MM.1S (cell line): ENCODE measurements at regions not wholly inside any gene's neighbourhood (a gene's known extent, or its start where the extent isn't known, plus 50 kb on each side); places are given as distances from the start of the nearest gene placed in this dataset.

Source experiments
- DNase-seq: peaks from one replicate; pipeline ENCODE4 v3.0.0-alpha.2; 2015
- H2AFZ ChIP-seq: fragments of 300-600 bp; sonication (generic); 2 replicates; pipeline ENCODE4 v1.6.0; 2016; ENCODE audit warnings: antibody characterized with exemption, low read length
- H3F3A ChIP-seq: fragments of 300-600 bp; sonication (generic); 2 replicates; pipeline ENCODE4 v1.6.1; 2016; ENCODE audit warnings: mild to moderate bottlenecking, antibody characterized with exemption, low read length, moderate library complexity, mixed read lengths; ENCODE audit not compliant: insufficient read depth
- H3K27ac ChIP-seq: fragments of 300-600 bp; sonication (generic); 2 replicates; pipeline ENCODE4 v1.5.1; 2016; ENCODE audit warnings: mild to moderate bottlenecking, low read length
- H3K27me3 ChIP-seq: fragments of 300-600 bp; sonication (generic); replicated peaks from 2 replicates; pipeline ENCODE4 v1.6.0; 2016; ENCODE audit warnings: low read length; ENCODE audit not compliant: insufficient read depth
- H3K36me3 ChIP-seq: fragments of 300-600 bp; sonication (generic); replicated peaks from 2 replicates; pipeline ENCODE4 v1.6.1; 2016; ENCODE audit warnings: mild to moderate bottlenecking, low read length, mixed read lengths; ENCODE audit not compliant: insufficient read depth
- H3K4me1 ChIP-seq: fragments of 300-600 bp; sonication (generic); 2 replicates; pipeline ENCODE4 v1.6.1; 2016; ENCODE audit warnings: low read length, mixed read lengths
- H3K4me2 ChIP-seq: fragments of 300-600 bp; sonication (generic); 2 replicates; pipeline ENCODE4 v1.6.0; 2016; ENCODE audit warnings: low read depth, low read length
- H3K4me3 ChIP-seq: fragments of 300-600 bp; sonication (generic); 2 replicates; pipeline ENCODE4 v1.5.1; 2016; ENCODE audit warnings: low read length, mixed read lengths
- H3K79me2 ChIP-seq: fragments of 300-600 bp; sonication (generic); 2 replicates; pipeline ENCODE4 v1.6.1; 2016; ENCODE audit warnings: mixed run types, low read length, mixed read lengths
- H3K9ac ChIP-seq: fragments of 300-600 bp; sonication (generic); 2 replicates; pipeline ENCODE4 v1.6.1; 2016; ENCODE audit warnings: low read length, mixed read lengths
- H3K9me2 ChIP-seq: fragments of 300-600 bp; sonication (generic); replicated peaks from 2 replicates; pipeline ENCODE4 v1.6.1; 2016; ENCODE audit warnings: mild to moderate bottlenecking, low read length, mixed read lengths; ENCODE audit not compliant: insufficient read depth
- H3K9me3 ChIP-seq: fragments of 300-600 bp; sonication (generic); replicated peaks from 2 replicates; pipeline ENCODE4 v1.6.1; 2016; ENCODE audit warnings: mild to moderate bottlenecking, low read length, mixed read lengths; ENCODE audit not compliant: insufficient read depth
- H4K20me1 ChIP-seq: fragments of 300-600 bp; sonication (generic); 2 replicates; pipeline ENCODE4 v1.6.1; 2016; ENCODE audit warnings: mild to moderate bottlenecking, low read length, moderate library complexity, mixed read lengths; ENCODE audit not compliant: insufficient read depth
- EZH2 ChIP-seq: fragments of 300-600 bp; sonication (generic); optimal IDR thresholded peaks from 2 replicates; pipeline ENCODE3; 2017; ENCODE audit warnings: low read depth, mild to moderate bottlenecking, antibody characterized with exemption, low read length, mixed read lengths
- EZH2phosphoT487 ChIP-seq: fragments of 300-600 bp; sonication (generic); IDR thresholded peaks from 2 replicates; pipeline ENCODE4 v1.6.1; 2018; ENCODE audit warnings: antibody characterized with exemption, low read length
- TF ChIP-seq, protein P1 (sequence below): fragments of 300-600 bp; sonication (generic); IDR thresholded peaks from 2 replicates; pipeline ENCODE4 v1.5.1; 2016; ENCODE audit warnings: antibody characterized with exemption, low read length, mixed read lengths

DNA sequence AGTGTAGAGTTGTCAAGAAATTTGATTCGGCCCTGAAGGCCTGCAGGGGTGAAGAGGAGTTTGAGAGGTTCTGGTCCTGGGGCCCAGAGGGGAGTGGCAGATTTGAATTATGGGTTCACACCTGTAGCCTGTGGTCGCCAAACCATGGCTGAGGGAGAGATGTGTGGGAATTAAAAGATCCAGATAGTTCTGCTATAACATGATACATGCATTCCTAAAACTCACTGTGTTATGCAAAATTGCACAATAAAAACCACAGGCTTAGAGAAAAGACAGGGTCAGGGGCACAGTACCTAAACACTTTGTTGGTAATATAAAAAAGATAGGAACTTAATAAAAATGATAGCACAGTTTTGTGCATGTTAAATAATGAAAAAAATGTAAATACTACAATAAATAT lies 106.2 kb downstream of the TMEM30B start:
- Histone ChIP-seq H4K20me1 (no peaks in the 10 kb centered on the region), H3K9me2 (no peaks in the 10 kb centered on the region), H3F3A (no peaks in the 10 kb centered on the region), H3K27ac (no peak overlapping the region), H3K27me3 (no peaks in the 10 kb centered on the region), H2AFZ (no peak overlapping the region), H3K4me3 (no peak overlapping the region), H3K4me1 (no peaks in the 10 kb centered on the region), H3K4me2 (no peak overlapping the region), H3K9me3 (no peaks in the 10 kb centered on the region), H3K9ac (no peak overlapping the region), H3K79me2 (no peaks in the 10 kb centered on the region), H3K36me3 (no peaks in the 10 kb centered on the region)
- TF ChIP-seq EZH2 (no peak), EZH2phosphoT487 (no peak)
- no peak for DNase-seq

DNA sequence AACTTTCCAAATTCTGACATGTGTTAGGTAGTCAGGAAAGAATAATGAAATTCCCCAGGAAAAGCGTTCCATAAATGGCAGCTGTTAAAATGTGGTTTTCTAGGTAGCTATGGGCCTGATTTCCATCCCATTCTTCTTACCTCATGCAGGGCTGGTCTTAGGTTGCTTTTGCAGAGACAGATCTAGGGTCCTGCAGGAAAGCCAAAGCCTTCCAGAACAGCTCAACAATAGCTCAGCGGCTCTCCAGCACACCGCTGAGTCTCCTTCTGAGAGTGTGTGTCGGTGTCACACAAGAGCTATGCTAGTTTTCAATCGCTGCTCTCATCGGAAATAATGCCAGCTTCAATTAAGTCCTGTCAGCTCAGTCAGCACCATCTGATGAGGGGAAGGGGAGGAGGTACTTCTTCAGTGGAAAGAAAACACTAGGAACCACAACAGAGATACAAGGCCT lies 106.7 kb downstream of the TMEM30B start:
- no peak overlapping the region for H3K27ac ChIP-seq

GRCh38 chr14:61171727-61172126 lies 109.4 kb downstream of the TMEM30B start:
- H3K27me3 ChIP-seq: no peaks in the 10 kb centered on the region
- no peaks in the 10 kb centered on the region for H3K4me1 ChIP-seq
- no peaks in the 10 kb centered on the region for H3K9me2 ChIP-seq
- no peaks in the 10 kb centered on the region for H3F3A ChIP-seq
- TF ChIP-seq EZH2phosphoT487: no peak
- TF ChIP-seq, protein P1, sequence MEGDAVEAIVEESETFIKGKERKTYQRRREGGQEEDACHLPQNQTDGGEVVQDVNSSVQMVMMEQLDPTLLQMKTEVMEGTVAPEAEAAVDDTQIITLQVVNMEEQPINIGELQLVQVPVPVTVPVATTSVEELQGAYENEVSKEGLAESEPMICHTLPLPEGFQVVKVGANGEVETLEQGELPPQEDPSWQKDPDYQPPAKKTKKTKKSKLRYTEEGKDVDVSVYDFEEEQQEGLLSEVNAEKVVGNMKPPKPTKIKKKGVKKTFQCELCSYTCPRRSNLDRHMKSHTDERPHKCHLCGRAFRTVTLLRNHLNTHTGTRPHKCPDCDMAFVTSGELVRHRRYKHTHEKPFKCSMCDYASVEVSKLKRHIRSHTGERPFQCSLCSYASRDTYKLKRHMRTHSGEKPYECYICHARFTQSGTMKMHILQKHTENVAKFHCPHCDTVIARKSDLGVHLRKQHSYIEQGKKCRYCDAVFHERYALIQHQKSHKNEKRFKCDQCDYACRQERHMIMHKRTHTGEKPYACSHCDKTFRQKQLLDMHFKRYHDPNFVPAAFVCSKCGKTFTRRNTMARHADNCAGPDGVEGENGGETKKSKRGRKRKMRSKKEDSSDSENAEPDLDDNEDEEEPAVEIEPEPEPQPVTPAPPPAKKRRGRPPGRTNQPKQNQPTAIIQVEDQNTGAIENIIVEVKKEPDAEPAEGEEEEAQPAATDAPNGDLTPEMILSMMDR: no peak
- no peak for TF ChIP-seq EZH2
- no peaks in the 10 kb centered on the region for H3K9me3 ChIP-seq
- H4K20me1 ChIP-seq: no peaks in the 10 kb centered on the region
- no peak overlapping the region for H3K27ac ChIP-seq
- H3K9ac ChIP-seq: no peak overlapping the region
- no peaks in the 10 kb centered on the region for H3K36me3 ChIP-seq
- no peak overlapping the region for H3K4me2 ChIP-seq
- H2AFZ ChIP-seq: no peak overlapping the region
- no peak overlapping the region for H3K4me3 ChIP-seq
- DNase-seq: no peak
- H3K79me2 ChIP-seq: no peaks in the 10 kb centered on the region

More for the DNA sequence above, 106.7 kb downstream of the TMEM30B start:
- Histone ChIP-seq H3F3A (no peaks in the 10 kb centered on the region), H3K9ac (no peak overlapping the region), H3K79me2 (no peaks in the 10 kb centered on the region), H3K36me3 (no peaks in the 10 kb centered on the region), H3K9me3 (no peaks in the 10 kb centered on the region), H3K4me3 (no peak overlapping the region), H3K4me1 (no peaks in the 10 kb centered on the region), H3K27me3 (no peaks in the 10 kb centered on the region), H2AFZ (no peak overlapping the region), H3K9me2 (no peaks in the 10 kb centered on the region), H3K4me2 (no peak overlapping the region), H4K20me1 (no peaks in the 10 kb centered on the region)
- DNase-seq: no peak
- TF ChIP-seq, protein P1: no peak
- no peak for TF ChIP-seq EZH2
- TF ChIP-seq EZH2phosphoT487: no peak

DNA sequence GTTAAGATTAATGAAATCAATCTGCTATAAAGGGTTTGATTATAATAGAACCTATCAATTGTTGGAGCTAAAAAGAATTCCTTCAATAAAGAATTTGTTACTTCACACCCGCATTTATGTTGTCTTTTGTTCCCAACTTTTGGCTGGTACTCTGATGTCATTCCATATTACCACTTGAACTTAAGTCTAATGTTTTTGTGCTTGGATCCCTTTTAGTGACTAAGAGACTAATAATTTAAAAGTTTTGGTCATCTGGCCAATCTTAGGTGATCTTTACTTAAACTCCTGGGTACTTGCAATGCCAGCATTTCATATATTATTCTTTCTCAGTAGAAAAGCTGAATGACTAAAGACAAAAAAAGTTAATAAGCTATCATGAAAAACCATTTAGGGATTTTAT lies 113.0 kb downstream of the TMEM30B start:
- no peak overlapping the region for H3K9ac ChIP-seq
- no peaks in the 10 kb centered on the region for H3K27me3 ChIP-seq
- no peak overlapping the region for H3K27ac ChIP-seq
- no peak for DNase-seq
- no peak overlapping the region for H3K4me3 ChIP-seq
- no peaks in the 10 kb centered on the region for H3K9me3 ChIP-seq
- TF ChIP-seq, protein P1: no peak
- TF ChIP-seq EZH2: no peak
- no peak for TF ChIP-seq EZH2phosphoT487
- H3K79me2 ChIP-seq: no peaks in the 10 kb centered on the region
- H3K4me2 ChIP-seq: no peak overlapping the region
- H3K36me3 ChIP-seq: no peaks in the 10 kb centered on the region
- no peak overlapping the region for H2AFZ ChIP-seq
- no peaks in the 10 kb centered on the region for H4K20me1 ChIP-seq
- H3K9me2 ChIP-seq: no peaks in the 10 kb centered on the region
- no peaks in the 10 kb centered on the region for H3F3A ChIP-seq
- H3K4me1 ChIP-seq: no peaks in the 10 kb centered on the region
